ENCODE measurements at regions not wholly inside any gene's neighbourhood (a gene's known extent, or its start where the extent isn't known, plus 50 kb on each side); places are given as distances from the start of the nearest gene placed in this dataset.

DNA sequence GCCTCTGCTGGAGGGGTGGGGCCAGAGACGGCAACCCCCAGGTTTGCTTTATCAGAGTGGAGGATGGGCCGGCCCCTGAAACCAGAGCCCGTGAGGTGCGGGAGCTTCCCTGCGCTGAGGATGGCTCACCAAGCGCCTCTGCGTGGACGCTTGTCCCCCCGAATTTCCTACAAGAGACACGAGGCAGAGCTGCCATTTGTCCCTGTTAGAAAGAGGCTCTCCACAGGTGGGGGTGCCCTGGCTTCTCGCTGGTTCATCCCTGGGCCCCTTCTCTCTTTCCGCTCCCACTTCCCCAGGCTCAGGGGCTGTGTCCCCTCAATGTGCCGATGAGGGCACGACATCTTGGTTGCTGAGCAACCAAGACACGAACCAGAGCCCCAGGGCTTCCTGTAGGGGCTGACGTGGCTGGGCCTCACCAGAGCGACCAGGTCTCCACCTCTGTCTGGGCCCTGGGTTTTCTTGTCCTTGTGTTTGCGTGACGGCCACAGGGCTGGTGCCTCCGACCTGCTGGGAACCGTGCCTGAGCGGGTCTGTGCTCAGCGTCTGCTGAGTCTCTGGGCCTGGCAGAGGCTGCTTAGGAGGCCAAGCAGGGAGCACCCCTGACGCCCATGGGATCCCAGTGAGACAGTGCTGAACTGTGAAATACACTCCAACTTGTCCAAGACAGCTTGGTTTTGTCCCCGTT lies 119.6 kb upstream of the COL5A1 start:
- no peak for TF ChIP-seq CTCF (IDR thresholded peaks at IDR 0.05; ENCODE audit: unreplicated experiment)
- H3K36me3 Mint-ChIP-seq = no peaks in the 10 kb centered on the region
- H3K27me3 Mint-ChIP-seq (ENCODE audit: low read depth) = no peaks in the 10 kb centered on the region
- H3K4me1 Mint-ChIP-seq = peaks cover 3% of the 10 kb centered on the region
- H3K9me3 Mint-ChIP-seq = peaks cover 15% of the 10 kb centered on the region
- no peak for DNase-seq (ENCODE audit: low spot score in 2 of 2, unreplicated experiment in 2 of 2)
- H3K4me3 Mint-ChIP-seq = no peak overlapping the region
- H3K27ac Mint-ChIP-seq = peak overlapping the region; percentile 50

- Mint-ChIP-seq H3K27me3 (ENCODE audit: low read depth) (no peaks in the 10 kb centered on the region), H3K36me3 (no peaks in the 10 kb centered on the region), H3K4me3 (no peak overlapping the region), H3K9me3 (peaks cover 17% of the 10 kb centered on the region), H3K4me1 (peaks cover 3% of the 10 kb centered on the region), H3K27ac (no peak overlapping the region)
- no peak for DNase-seq (ENCODE audit: low spot score in 2 of 2, unreplicated experiment in 2 of 2)
- no peak for TF ChIP-seq CTCF (IDR thresholded peaks at IDR 0.05; ENCODE audit: unreplicated experiment)
These were observed 119.1 kb upstream of the COL5A1 start for GRCh38 chr9:134522502-134522848.

- DNase-seq (ENCODE audit: low spot score in 2 of 2, unreplicated experiment in 2 of 2) = no peak
- TF ChIP-seq CTCF (IDR thresholded peaks at IDR 0.05; ENCODE audit: unreplicated experiment) = no peak
- no peaks in the 10 kb centered on the region for H3K27me3 Mint-ChIP-seq (ENCODE audit: low read depth)
- H3K4me3 Mint-ChIP-seq = no peak overlapping the region
- no peak overlapping the region for H3K27ac Mint-ChIP-seq
- H3K4me1 Mint-ChIP-seq = peaks cover 3% of the 10 kb centered on the region
- peaks cover 20% of the 10 kb centered on the region for H3K9me3 Mint-ChIP-seq
- H3K36me3 Mint-ChIP-seq = no peaks in the 10 kb centered on the region
These were observed 118.6 kb upstream of the COL5A1 start for GRCh38 chr9:134522976-134523375.

DNA sequence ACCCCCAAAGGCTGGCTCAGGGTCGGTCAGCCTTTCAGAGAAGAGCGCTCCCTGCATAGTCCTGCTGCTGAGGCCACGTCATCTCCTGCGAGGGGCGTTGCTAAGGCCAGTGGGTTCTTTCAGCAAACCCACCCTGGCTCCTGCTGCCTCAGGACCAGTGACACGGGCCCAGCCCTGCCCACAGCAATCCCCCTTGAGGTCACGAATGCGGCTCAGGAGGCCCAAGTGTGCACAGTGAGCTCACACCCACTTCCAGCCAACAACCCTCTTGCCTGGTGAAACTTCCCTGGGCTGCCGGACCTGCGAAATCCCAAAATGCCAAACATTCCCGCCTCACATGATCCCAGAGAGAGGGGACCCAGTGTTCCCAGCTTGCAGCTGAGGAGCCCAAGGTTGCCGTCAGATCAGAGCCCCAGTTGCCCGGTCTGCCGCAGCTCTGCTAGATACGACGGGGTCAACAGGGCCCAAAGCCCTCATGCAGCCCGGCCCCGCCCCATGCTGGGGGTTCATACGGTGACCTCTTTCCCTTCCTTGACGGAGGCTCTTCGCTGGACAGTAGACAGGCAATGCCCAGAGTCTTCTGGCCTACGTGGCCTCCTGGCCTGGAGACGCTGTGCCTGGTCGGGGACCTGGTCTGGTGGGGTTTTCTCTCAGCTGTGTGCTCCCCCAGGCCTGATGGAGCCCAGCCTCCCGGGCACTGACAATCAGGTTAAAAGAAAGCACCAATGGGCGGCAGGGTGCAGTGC lies 116.4 kb upstream of the COL5A1 start:
- peaks cover 2% of the 10 kb centered on the region for H3K36me3 Mint-ChIP-seq
- H3K4me1 Mint-ChIP-seq = peaks cover 3% of the 10 kb centered on the region
- H3K9me3 Mint-ChIP-seq = peaks cover 31% of the 10 kb centered on the region
- no peak for TF ChIP-seq CTCF (IDR thresholded peaks at IDR 0.05; ENCODE audit: unreplicated experiment)
- no peaks in the 10 kb centered on the region for H3K27me3 Mint-ChIP-seq (ENCODE audit: low read depth)
- H3K27ac Mint-ChIP-seq = no peak overlapping the region
- no peak for DNase-seq (ENCODE audit: low spot score in 2 of 2, unreplicated experiment in 2 of 2)
- no peak overlapping the region for H3K4me3 Mint-ChIP-seq

DNA sequence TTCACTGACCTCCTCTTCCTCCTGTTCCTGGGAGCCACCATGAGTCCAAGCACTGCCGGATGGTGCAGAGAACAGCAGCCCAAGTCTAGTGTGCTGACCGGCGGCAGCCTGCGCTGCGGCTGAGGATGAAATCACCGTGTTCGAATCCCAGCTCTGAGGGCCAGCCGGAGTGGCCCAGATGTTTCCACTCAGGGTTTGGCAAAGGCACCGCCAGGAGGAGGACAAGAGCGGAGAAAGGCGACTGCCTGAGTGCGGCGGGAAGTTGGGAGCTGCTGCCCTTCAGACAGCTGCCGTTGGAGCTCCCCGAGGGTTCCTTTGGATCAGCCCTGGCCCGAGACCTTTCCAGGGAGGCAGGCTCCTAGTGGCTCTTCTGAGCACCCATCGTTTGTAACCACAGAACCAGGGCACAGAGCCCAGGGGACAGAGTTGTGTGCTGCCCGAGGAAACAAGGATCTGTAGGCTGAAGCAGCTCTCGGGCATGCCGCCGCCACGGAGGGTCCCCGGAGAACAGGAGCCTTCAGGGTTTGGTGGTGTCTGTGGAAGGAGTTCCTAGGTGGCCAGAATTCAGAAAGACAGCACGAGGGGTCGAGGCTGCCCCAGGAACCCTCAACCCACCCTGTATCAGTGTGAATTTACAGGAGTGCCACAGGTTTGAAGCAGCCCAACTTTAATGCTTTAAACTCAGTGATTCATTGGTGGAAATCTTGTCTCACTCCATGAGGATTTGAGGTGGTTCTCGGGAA lies 115.6 kb upstream of the COL5A1 start:
- Mint-ChIP-seq H3K27ac (no peak overlapping the region), H3K9me3 (peaks cover 31% of the 10 kb centered on the region), H3K36me3 (peaks cover 3% of the 10 kb centered on the region), H3K4me1 (peaks cover 3% of the 10 kb centered on the region), H3K4me3 (no peak overlapping the region), H3K27me3 (ENCODE audit: low read depth) (no peaks in the 10 kb centered on the region)
- no peak for DNase-seq (ENCODE audit: low spot score in 2 of 2, unreplicated experiment in 2 of 2)
- TF ChIP-seq CTCF (IDR thresholded peaks at IDR 0.05; ENCODE audit: unreplicated experiment) = no peak

Data from mesothelial cell of epicardium (in vitro differentiated cells).